ENCODE measurements at regions not wholly inside any gene's neighbourhood (a gene's known extent, or its start where the extent isn't known, plus 50 kb on each side); places are given as distances from the start of the nearest gene placed in this dataset.

- no peak overlapping the region for H3K27ac ChIP-seq
- DNase-seq: no peak
- in situ Hi-C loops (cut with HindIII; ENCODE audit: low pct_ligation_motif_present, low sequenced_read_pairs): no loop called here
- no peaks in the 10 kb centered on the region for H3K27me3 ChIP-seq (replicated peaks)
- H3K36me3 ChIP-seq (replicated peaks): no peaks in the 10 kb centered on the region
- TF ChIP-seq CTCF (IDR thresholded peaks at IDR 0.05; ENCODE audit: low read depth, low read length, missing control alignments): no peak
- H3K4me3 ChIP-seq (ENCODE audit: low read depth, low read length): no peak overlapping the region
Observed at GRCh38 chr3:152516216-152516615, 247.5 kb downstream of the MBNL1 start.

- no peak for TF ChIP-seq CTCF (IDR thresholded peaks at IDR 0.05; ENCODE audit: low read depth, low read length, missing control alignments)
- DNase-seq: no peak
- no peak overlapping the region for H3K27ac ChIP-seq
- no peaks in the 10 kb centered on the region for H3K27me3 ChIP-seq (replicated peaks)
- in situ Hi-C loops (cut with HindIII; ENCODE audit: low pct_ligation_motif_present, low sequenced_read_pairs): no loop called here
- H3K4me3 ChIP-seq (ENCODE audit: low read depth, low read length): no peak overlapping the region
- H3K36me3 ChIP-seq (replicated peaks): no peaks in the 10 kb centered on the region
Observed at GRCh38 chr3:152517502-152517901, 248.8 kb downstream of the MBNL1 start.

GRCh38 chr3:152518346-152518745, 249.6 kb downstream of the MBNL1 start:
- DNase-seq: no peak
- H3K4me3 ChIP-seq (ENCODE audit: low read depth, low read length): no peak overlapping the region
- no peak overlapping the region for H3K27ac ChIP-seq
- no peak for TF ChIP-seq CTCF (IDR thresholded peaks at IDR 0.05; ENCODE audit: low read depth, low read length, missing control alignments)
- H3K27me3 ChIP-seq (replicated peaks): no peaks in the 10 kb centered on the region
- no peaks in the 10 kb centered on the region for H3K36me3 ChIP-seq (replicated peaks)
- in situ Hi-C loops (cut with HindIII; ENCODE audit: low pct_ligation_motif_present, low sequenced_read_pairs): no loop called here

- no peak for TF ChIP-seq CTCF (IDR thresholded peaks at IDR 0.05; ENCODE audit: low read depth, low read length, missing control alignments)
- in situ Hi-C loops (cut with HindIII; ENCODE audit: low pct_ligation_motif_present, low sequenced_read_pairs): no loop called here
- DNase-seq: no peak
- no peaks in the 10 kb centered on the region for H3K36me3 ChIP-seq (replicated peaks)
- H3K27ac ChIP-seq: no peak overlapping the region
- no peak overlapping the region for H3K4me3 ChIP-seq (ENCODE audit: low read depth, low read length)
- no peaks in the 10 kb centered on the region for H3K27me3 ChIP-seq (replicated peaks)
Observed at GRCh38 chr3:152519376-152519775, 250.6 kb downstream of the MBNL1 start.

- DNase-seq: no peak
- in situ Hi-C loops (cut with HindIII; ENCODE audit: low pct_ligation_motif_present, low sequenced_read_pairs): no loop called here
- Histone ChIP-seq H3K27me3 (replicated peaks) (no peaks in the 10 kb centered on the region), H3K27ac (no peak overlapping the region), H3K4me3 (ENCODE audit: low read depth, low read length) (no peak overlapping the region), H3K36me3 (replicated peaks) (no peaks in the 10 kb centered on the region)
- no peak for TF ChIP-seq CTCF (IDR thresholded peaks at IDR 0.05; ENCODE audit: low read depth, low read length, missing control alignments)
Observed at GRCh38 chr3:152522036-152522435, 253.3 kb downstream of the MBNL1 start.

Measured in brain microvascular endothelial cell (primary cell).